BE2C (cell line): ENCODE measurements at regions not wholly inside any gene's neighbourhood (a gene's known extent, or its start where the extent isn't known, plus 50 kb on each side); places are given as distances from the start of the nearest gene placed in this dataset.

Source experiments
- DNase-seq: peaks from one replicate; pipeline ENCODE4 v3.0.0-alpha.2; 2020
- H3K27me3 ChIP-seq: fragments of 250-450 bp; sonication (Bioruptor Pico); 2 replicates; pipeline ENCODE4 v1.5.1; 2020; ENCODE audit warnings: mild to moderate bottlenecking
- H3K36me3 ChIP-seq: fragments of 250-450 bp; sonication (Bioruptor Pico); 2 replicates; pipeline ENCODE4 v1.5.1; 2020; ENCODE audit warnings: mild to moderate bottlenecking
- H3K4me1 ChIP-seq: fragments of 250-450 bp; sonication (Bioruptor Pico); 2 replicates; pipeline ENCODE4 v1.5.1; 2020
- H3K4me3 ChIP-seq: 2 replicates; pipeline ENCODE4 v1.5.1; 2011; ENCODE audit warnings: low read depth, low read length
- H3K9me3 ChIP-seq: fragments of 250-450 bp; sonication (Bioruptor Pico); 2 replicates; pipeline ENCODE4 v1.5.1; 2020
- CTCF ChIP-seq: IDR thresholded peaks from 2 replicates; pipeline ENCODE4 v1.5.1; 2012; ENCODE audit warnings: mild to moderate bottlenecking, low read depth, low read length

GRCh38 chr6:799769-800168 is 106.8 kb upstream of the EXOC2 start:
- no peak for DNase-seq
- no peaks in the 10 kb centered on the region for H3K4me1 ChIP-seq

GRCh38 chr6:797479-798077 is 104.6 kb upstream of the EXOC2 start:
- no peaks in the 10 kb centered on the region for H3K4me1 ChIP-seq
- H3K36me3 ChIP-seq, result no peaks in the 10 kb centered on the region
- H3K27me3 ChIP-seq, result peaks cover 90% of the 10 kb centered on the region

More at GRCh38 chr6:799769-800168, 106.8 kb upstream of the EXOC2 start:
- Histone ChIP-seq H3K27me3 (peaks cover 68% of the 10 kb centered on the region), H3K36me3 (no peaks in the 10 kb centered on the region), H3K9me3 (no peaks in the 10 kb centered on the region), H3K4me3 (no peak overlapping the region)
- TF ChIP-seq CTCF, result no peak

GRCh38 chr6:795046-795685 is 102.2 kb upstream of the EXOC2 start:
- peaks cover 83% of the 10 kb centered on the region for H3K27me3 ChIP-seq

More at GRCh38 chr6:797479-798077, 104.6 kb upstream of the EXOC2 start:
- peak; percentile 48 for DNase-seq
- Histone ChIP-seq H3K9me3 (no peaks in the 10 kb centered on the region), H3K4me3 (no peak overlapping the region)
- TF ChIP-seq CTCF, result peak; percentile 81

GRCh38 chr6:793261-793660 is 100.3 kb upstream of the EXOC2 start:
- DNase-seq, result no peak
- TF ChIP-seq CTCF, result no peak
- Histone ChIP-seq H3K4me3 (no peak overlapping the region), H3K4me1 (no peaks in the 10 kb centered on the region), H3K36me3 (no peaks in the 10 kb centered on the region), H3K27me3 (peaks cover 68% of the 10 kb centered on the region), H3K9me3 (no peaks in the 10 kb centered on the region; the same call in 1 of the 2 replicates)

More at GRCh38 chr6:795046-795685, 102.2 kb upstream of the EXOC2 start:
- no peak for DNase-seq
- Histone ChIP-seq H3K4me1 (no peaks in the 10 kb centered on the region), H3K36me3 (no peaks in the 10 kb centered on the region), H3K9me3 (no peaks in the 10 kb centered on the region; the same call in 1 of the 2 replicates), H3K4me3 (no peak overlapping the region)
- TF ChIP-seq CTCF, result no peak

- peaks cover 62% of the 10 kb centered on the region for H3K27me3 ChIP-seq
- no peaks in the 10 kb centered on the region for H3K4me1 ChIP-seq
- no peaks in the 10 kb centered on the region for H3K36me3 ChIP-seq
- H3K9me3 ChIP-seq, result no peaks in the 10 kb centered on the region; the same call in 1 of the 2 replicates
- no peak for DNase-seq
- H3K4me3 ChIP-seq, result no peak overlapping the region
- TF ChIP-seq CTCF, result no peak
Observed at GRCh38 chr6:792662-793061, 99.7 kb upstream of the EXOC2 start.

- no peak for TF ChIP-seq CTCF
- no peak for DNase-seq
Observed at GRCh38 chr6:788058-788457, 95.1 kb upstream of the EXOC2 start.

More at GRCh38 chr6:788058-788457, 95.1 kb upstream of the EXOC2 start:
- Histone ChIP-seq H3K27me3 (peaks cover 28% of the 10 kb centered on the region), H3K4me3 (no peak overlapping the region), H3K9me3 (no peaks in the 10 kb centered on the region; the same call in 1 of the 2 replicates), H3K36me3 (no peaks in the 10 kb centered on the region), H3K4me1 (no peaks in the 10 kb centered on the region)
